ENCODE measurements at regions not wholly inside any gene's neighbourhood (a gene's known extent, or its start where the extent isn't known, plus 50 kb on each side); places are given as distances from the start of the nearest gene placed in this dataset.
"Not testable (repeated sequence)": the region's sequence is repeated elsewhere in the genome, so short reads cannot be mapped to it uniquely, and the experiment has no call there.

DNA sequence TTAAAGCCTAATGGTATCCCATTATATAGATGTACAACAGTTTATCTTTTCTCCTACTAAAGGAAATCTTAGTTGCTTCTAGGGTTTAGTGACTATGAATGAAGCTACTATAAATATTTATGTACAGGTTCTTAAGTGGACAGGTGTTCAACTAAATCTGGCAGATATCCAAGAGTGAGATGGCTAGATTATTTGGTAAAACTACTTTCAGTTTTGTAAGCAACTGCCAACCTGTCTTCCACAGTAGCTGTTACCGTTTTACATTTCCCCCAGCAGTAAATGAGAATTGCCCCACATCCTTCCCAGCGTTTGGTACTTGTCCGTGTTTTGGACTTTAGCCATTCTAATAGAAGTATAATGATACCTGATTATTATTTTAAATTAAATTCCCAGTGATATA lies 144.9 kb upstream of the MAGI2 start:
- Histone ChIP-seq H3K9me3 (ENCODE audit: low read length) (no peaks in the 10 kb centered on the region), H3K4me1 (ENCODE audit: insufficient read depth, low read length) (peaks cover 9% of the 10 kb centered on the region), H3F3A (ENCODE audit: low read length, unreplicated experiment) (no peaks in the 10 kb centered on the region), H3K9me2 (replicated peaks; ENCODE audit: low read length) (no peaks in the 10 kb centered on the region), H3K4me2 (ENCODE audit: low read length) (no peak overlapping the region), H3K36me3 (ENCODE audit: low read depth, low read length) (no peaks in the 10 kb centered on the region), H2AFZ (ENCODE audit: low read length) (no peak overlapping the region), H3K27ac (ENCODE audit: low read length) (no peak overlapping the region), H3K4me3 (ENCODE audit: low read length) (no peak overlapping the region), H3K9ac (ENCODE audit: low read length) (no peak overlapping the region), H4K20me1 (ENCODE audit: low read length) (no peaks in the 10 kb centered on the region), H3K79me2 (ENCODE audit: low read length) (no peaks in the 10 kb centered on the region), H3K27me3 (ENCODE audit: low read length) (no peaks in the 10 kb centered on the region)
- POLR2A ChIA-PET (ENCODE audit: unreplicated experiment) = no interaction called here
- intact Hi-C loops (cut with micrococcal nuclease) = no loop called here
- CTCF ChIA-PET = no interaction called here
- BruUV-seq (replicated peaks) = no TSS peak
- TF ChIP-seq, protein P1, sequence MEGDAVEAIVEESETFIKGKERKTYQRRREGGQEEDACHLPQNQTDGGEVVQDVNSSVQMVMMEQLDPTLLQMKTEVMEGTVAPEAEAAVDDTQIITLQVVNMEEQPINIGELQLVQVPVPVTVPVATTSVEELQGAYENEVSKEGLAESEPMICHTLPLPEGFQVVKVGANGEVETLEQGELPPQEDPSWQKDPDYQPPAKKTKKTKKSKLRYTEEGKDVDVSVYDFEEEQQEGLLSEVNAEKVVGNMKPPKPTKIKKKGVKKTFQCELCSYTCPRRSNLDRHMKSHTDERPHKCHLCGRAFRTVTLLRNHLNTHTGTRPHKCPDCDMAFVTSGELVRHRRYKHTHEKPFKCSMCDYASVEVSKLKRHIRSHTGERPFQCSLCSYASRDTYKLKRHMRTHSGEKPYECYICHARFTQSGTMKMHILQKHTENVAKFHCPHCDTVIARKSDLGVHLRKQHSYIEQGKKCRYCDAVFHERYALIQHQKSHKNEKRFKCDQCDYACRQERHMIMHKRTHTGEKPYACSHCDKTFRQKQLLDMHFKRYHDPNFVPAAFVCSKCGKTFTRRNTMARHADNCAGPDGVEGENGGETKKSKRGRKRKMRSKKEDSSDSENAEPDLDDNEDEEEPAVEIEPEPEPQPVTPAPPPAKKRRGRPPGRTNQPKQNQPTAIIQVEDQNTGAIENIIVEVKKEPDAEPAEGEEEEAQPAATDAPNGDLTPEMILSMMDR (conservative IDR thresholded peaks at IDR 0.05; ENCODE audit: low read depth, low read length) = no peak
- no peak for TF ChIP-seq EZH2phosphoT487 (IDR thresholded peaks at IDR 0.05; ENCODE audit: borderline replicate concordance, low read length)
- TF ChIP-seq EZH2 (IDR thresholded peaks at IDR 0.05; ENCODE audit: low read length, unreplicated experiment) = no peak
- DNase-seq (no peak), ATAC-seq (no peak)

DNA sequence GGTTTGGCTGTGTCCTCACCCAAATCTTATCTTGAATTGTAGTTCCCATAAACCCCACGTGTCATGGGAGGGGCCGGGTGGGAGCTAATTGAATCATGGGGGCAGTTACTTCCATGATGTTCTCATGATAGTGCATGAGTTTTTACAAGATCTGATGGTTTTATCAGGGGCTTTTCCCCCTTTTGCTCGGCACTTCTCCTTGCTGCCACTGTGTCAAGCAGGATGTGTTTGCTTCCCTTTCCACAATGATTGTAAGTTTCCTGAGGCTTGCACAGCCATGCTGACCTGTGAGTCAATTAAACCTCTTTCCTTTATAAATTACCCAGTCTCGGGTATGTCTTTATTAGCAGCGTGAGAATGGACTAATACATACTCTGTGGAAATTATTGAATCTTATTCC lies 141.2 kb upstream of the MAGI2 start:
- POLR2A ChIA-PET (ENCODE audit: unreplicated experiment) = not testable (repeated sequence)

DNA sequence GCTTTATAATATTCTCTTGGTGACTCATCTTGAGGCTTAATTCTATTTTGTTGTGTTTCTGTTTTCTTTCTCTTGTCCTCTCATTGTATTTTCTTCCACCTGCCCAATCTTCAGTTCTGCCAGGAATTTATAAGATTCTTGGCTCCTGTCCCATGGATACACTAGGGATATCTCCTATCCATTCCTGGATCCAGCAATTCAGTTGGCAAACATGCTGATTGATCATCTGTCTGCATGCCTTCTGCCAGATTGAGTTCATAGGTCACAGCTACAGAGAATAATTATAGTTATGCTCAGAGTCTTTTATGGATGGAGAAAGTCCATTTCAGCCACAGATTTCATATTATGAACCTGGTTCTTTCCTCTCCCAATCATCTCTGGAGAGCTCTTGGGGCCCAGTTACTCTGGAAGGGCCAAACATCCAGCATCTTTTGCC lies 140.4 kb upstream of the MAGI2 start:
- no peaks in the 10 kb centered on the region for H4K20me1 ChIP-seq (ENCODE audit: low read length)

More for the DNA sequence above, 141.2 kb upstream of the MAGI2 start:
- H3K79me2 ChIP-seq (ENCODE audit: low read length); H3K4me2 ChIP-seq (ENCODE audit: low read length); BruUV-seq (replicated peaks); H3K27ac ChIP-seq (ENCODE audit: low read length); H3K36me3 ChIP-seq (ENCODE audit: low read depth, low read length); H3K4me1 ChIP-seq (ENCODE audit: insufficient read depth, low read length); H3K27me3 ChIP-seq (ENCODE audit: low read length); H3F3A ChIP-seq (ENCODE audit: low read length, unreplicated experiment); ATAC-seq; CTCF ChIA-PET; H3K9me2 ChIP-seq (replicated peaks; ENCODE audit: low read length); H2AFZ ChIP-seq (ENCODE audit: low read length); H3K9ac ChIP-seq (ENCODE audit: low read length); H3K4me3 ChIP-seq (ENCODE audit: low read length); H4K20me1 ChIP-seq (ENCODE audit: low read length); intact Hi-C loops (cut with micrococcal nuclease); H3K9me3 ChIP-seq (ENCODE audit: low read length); DNase-seq: not testable (repeated sequence)

More for the DNA sequence above, 140.4 kb upstream of the MAGI2 start:
- ChIA-PET CTCF (no interaction called here), POLR2A (ENCODE audit: unreplicated experiment) (interaction anchor here (0.6 kb wide), 1 partner anchor 21 kb away, joined by 5 read pairs; no protein-coding TSS in a partner anchor)
- Histone ChIP-seq H3K4me2 (ENCODE audit: low read length) (0 out of 2 replicates have a peak overlapping the region, but pooled peaks have one; percentile 8), H3K9me2 (replicated peaks; ENCODE audit: low read length) (no peaks in the 10 kb centered on the region; the same call in 1 of the 2 replicates), H3K36me3 (ENCODE audit: low read depth, low read length) (no peaks in the 10 kb centered on the region), H3K79me2 (ENCODE audit: low read length) (no peaks in the 10 kb centered on the region), H3F3A (ENCODE audit: low read length, unreplicated experiment) (no peaks in the 10 kb centered on the region), H3K4me1 (ENCODE audit: insufficient read depth, low read length) (peaks cover 9% of the 10 kb centered on the region), H2AFZ (ENCODE audit: low read length) (no peak overlapping the region), H3K9ac (ENCODE audit: low read length) (no peak overlapping the region), H3K4me3 (ENCODE audit: low read length) (no peak overlapping the region), H3K9me3 (ENCODE audit: low read length) (no peaks in the 10 kb centered on the region), H3K27me3 (ENCODE audit: low read length) (no peaks in the 10 kb centered on the region), H3K27ac (ENCODE audit: low read length) (no peak overlapping the region)
- TF ChIP-seq EZH2 (IDR thresholded peaks at IDR 0.05; ENCODE audit: low read length, unreplicated experiment) (no peak), EZH2phosphoT487 (IDR thresholded peaks at IDR 0.05; ENCODE audit: borderline replicate concordance, low read length) (no peak)
- TF ChIP-seq, protein P1 (conservative IDR thresholded peaks at IDR 0.05; ENCODE audit: low read depth, low read length) = no peak
- ATAC-seq = peak; percentile 49; the same call in 1 of the 2 replicates
- no TSS peak for BruUV-seq (replicated peaks)
- intact Hi-C loops (cut with micrococcal nuclease) = no loop called here
- peak; percentile 27 for DNase-seq

All from PC-3 (cell line).